GM12875 (cell line): ENCODE measurements at regions not wholly inside any gene's neighbourhood (a gene's known extent, or its start where the extent isn't known, plus 50 kb on each side); places are given as distances from the start of the nearest gene placed in this dataset.

Experiments
- H3K4me3 ChIP-seq: one replicate; pipeline ENCODE4 v1.5.1; 2011; ENCODE audit warnings: low read depth, low read length, control low read depth
- TF ChIP-seq, protein P1 (sequence below): IDR thresholded peaks from 2 replicates; pipeline ENCODE4 v1.5.1; 2011; ENCODE audit warnings: low read depth, mild to moderate bottlenecking, control low read depth, inconsistent platforms, low read length, moderate library complexity, borderline replicate concordance; ENCODE audit not compliant: insufficient read depth

DNA sequence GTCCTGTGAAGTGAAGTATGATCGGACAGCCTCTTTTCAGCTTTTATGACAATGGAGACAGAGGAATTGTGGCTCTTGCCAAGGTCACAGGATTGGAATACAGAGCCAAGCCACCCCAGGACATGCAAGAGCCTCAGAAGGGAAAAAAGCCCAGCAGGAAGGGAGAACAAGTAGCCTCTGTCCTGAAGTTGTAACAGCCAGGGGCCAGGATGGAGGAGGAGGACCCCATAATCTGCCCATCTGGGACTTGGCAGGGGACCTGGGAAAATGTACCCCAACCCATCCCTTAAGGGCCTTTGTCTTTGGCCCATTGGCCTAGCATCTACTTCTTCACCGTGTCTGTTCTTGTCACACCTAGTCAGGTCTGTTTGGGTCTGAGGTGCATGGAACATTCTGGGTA lies 60.4 kb upstream of the POLG start:
- H3K4me3 ChIP-seq = no peak overlapping the region
- TF ChIP-seq, protein P1, sequence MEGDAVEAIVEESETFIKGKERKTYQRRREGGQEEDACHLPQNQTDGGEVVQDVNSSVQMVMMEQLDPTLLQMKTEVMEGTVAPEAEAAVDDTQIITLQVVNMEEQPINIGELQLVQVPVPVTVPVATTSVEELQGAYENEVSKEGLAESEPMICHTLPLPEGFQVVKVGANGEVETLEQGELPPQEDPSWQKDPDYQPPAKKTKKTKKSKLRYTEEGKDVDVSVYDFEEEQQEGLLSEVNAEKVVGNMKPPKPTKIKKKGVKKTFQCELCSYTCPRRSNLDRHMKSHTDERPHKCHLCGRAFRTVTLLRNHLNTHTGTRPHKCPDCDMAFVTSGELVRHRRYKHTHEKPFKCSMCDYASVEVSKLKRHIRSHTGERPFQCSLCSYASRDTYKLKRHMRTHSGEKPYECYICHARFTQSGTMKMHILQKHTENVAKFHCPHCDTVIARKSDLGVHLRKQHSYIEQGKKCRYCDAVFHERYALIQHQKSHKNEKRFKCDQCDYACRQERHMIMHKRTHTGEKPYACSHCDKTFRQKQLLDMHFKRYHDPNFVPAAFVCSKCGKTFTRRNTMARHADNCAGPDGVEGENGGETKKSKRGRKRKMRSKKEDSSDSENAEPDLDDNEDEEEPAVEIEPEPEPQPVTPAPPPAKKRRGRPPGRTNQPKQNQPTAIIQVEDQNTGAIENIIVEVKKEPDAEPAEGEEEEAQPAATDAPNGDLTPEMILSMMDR = no peak

DNA sequence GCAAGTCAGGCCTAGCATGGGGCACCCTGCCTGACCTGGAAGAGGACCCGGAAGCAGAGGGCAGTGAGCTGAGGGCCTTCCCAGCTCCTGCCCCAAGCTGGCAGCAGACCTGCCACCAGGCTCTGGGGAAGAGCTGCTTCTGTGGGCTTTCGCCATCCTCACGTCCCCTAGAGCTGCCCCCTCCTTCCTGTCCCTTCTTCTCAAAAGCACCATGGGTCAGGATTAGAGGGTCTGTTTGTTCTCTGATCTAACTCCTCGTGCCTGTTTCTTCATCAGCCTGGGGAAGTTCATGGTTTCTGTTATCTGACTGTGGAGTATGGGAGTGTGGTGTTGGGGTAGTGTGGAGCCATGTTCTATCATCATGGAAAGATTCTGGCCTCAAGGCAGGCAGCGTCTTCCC lies 58.4 kb upstream of the POLG start:
- H3K4me3 ChIP-seq = no peak overlapping the region
- TF ChIP-seq, protein P1 = no peak

DNA sequence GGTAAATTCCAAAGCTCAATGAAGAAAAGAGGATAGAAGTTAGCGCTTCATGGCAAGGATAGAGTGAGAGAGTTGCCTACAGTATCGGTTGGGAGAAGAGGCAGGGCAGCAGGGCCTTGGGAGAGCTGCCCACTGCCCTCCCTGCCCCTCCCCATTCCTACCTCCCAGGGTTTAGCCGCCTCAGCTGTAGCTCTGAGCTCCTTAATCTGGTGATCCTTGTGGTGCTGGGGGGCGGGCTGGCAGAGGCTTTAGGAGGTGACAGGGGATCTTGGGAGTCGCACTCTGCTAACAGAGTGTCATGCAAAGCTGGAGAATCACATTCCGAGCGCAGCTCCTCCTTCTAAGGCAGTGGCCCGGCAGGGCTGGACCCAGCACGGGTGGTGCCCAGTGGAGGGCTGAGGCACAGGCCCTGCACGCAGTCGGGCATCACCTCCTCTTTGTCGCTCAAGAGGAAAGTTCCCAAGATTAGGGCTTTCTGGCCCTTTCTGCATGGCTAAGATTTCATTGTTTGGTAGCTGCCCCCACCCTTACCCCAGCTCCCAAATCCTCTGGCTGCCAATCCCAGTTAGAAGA lies 57.1 kb upstream of the POLG start:
- TF ChIP-seq, protein P1 = no peak
- no peak overlapping the region for H3K4me3 ChIP-seq

- no peak overlapping the region for H3K4me3 ChIP-seq
- TF ChIP-seq, protein P1 = no peak
These were observed 55.4 kb upstream of the POLG start for GRCh38 chr15:89389841-89390603.

DNA sequence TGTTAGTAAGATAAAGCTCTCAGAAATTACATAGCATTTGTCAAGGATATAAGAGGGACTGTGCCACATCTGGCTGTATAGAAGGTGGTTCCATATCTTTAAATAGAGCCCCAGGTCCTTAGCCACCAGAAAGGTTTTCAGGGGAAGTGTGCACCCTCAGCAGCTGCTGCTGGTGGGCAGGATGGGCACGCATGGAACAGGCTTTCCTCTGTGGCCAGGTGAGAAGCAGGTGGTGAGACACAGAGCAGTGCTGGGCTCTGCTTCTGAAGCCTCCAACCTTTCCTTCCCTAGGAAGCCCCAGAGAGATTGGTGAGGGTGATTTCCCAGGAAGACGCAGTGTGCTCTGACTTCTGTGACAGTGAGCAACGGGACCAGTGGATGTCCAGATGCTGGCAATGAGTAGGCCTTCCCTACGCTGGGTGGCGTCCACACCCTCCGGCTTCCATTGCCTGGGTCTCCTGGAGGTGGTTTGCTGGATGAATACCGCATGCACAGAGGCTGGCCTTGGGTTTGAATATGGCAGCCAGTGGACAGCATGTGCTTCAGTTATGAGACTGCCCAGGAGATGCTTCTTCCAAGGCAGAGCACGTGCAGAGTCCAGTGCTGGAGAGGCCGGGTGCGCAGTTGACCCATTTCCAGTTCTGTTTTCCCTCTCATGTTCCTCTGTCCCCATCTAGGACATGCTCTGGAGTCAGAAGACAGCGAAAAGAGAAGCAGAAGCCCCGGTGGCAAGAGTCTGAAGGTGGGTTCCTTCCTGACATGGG lies 52.7 kb upstream of the POLG start:
- no peak overlapping the region for H3K4me3 ChIP-seq
- TF ChIP-seq, protein P1 = no peak

- H3K4me3 ChIP-seq = no peak overlapping the region
- TF ChIP-seq, protein P1 = no peak
These were observed 51.1 kb upstream of the POLG start for GRCh38 chr15:89385596-89386331.
